HepG2 (cell line): ENCODE measurements at regions not wholly inside any gene's neighbourhood (a gene's known extent, or its start where the extent isn't known, plus 50 kb on each side); places are given as distances from the start of the nearest gene placed in this dataset.

Source experiments
- ATAC-seq: fragments of 200-7000 bp; cut with Tn5 transposase; 3 replicates; pipeline ENCODE4 v1.9.1; 2020; ENCODE audit warnings: mild to moderate bottlenecking, moderate library complexity
- BruUV-seq: library from RNA; stranded (reverse); fragments of 400-500 nt; replicated peaks from 2 replicates; lab custom pipeline; 2021; lab: Mats Ljungman, UMichigan
- CTCF ChIA-PET: fragments of 300-600 bp; formaldehyde crosslinking; extraction: SDS; loops from one replicate; lab custom pipeline; 2021; ENCODE audit warnings: low total read pairs, inconsistent platforms, low intra/inter-chr PET ratio; lab: Yijun Ruan, JAX
- POLR2A ChIA-PET: fragments of 350-600 bp; sonication (Branson Sonifier 250); formaldehyde crosslinking; loops from one replicate; lab custom pipeline; 2020; ENCODE audit warnings: antibody characterized with exemption, inconsistent platforms; lab: Yijun Ruan, JAX
- DNase-seq: peaks from one replicate; pipeline ENCODE4 v3.0.0-alpha.2; 2015; ENCODE audit warnings: low spot score
- FAIRE-seq: peaks from 3 replicates; lab custom pipeline; 2011; peaks lifted over from hg19 to GRCh38; lab: Jason Lieb, UNC
- H2AFZ ChIP-seq: one replicate; pipeline ENCODE4 v1.6.1; 2011; ENCODE audit warnings: low read length, inconsistent platforms
- H3K27ac ChIP-seq: fragments of 300-600 bp; 3 replicates; pipeline ENCODE4 v1.8.0; 2011; ENCODE audit warnings: mixed run types, mild to moderate bottlenecking, mixed read lengths, low read length, inconsistent platforms; ENCODE audit not compliant: insufficient read depth; ENCODE audit errors: extremely low read length
- H3K27me3 ChIP-seq, 2 experiments: fragments of 200-600 bp in 1 of 2; 2 replicates in 1 of 2; 3 replicates in 1 of 2; pipeline versions ENCODE4 v1.6.0 to v1.8.0; 2011; ENCODE audit warnings: low read length in 2 of 2, mild to moderate bottlenecking in 2 of 2, moderate library complexity in 2 of 2, inconsistent platforms in 1 of 2; ENCODE audit not compliant: insufficient read depth in 2 of 2, control insufficient read depth in 1 of 2
- H3K36me3 ChIP-seq, 2 experiments: fragments of 200-600 bp in 1 of 2; replicated peaks in 1 of 2; 2 replicates in 1 of 2; 3 replicates in 1 of 2; pipeline versions ENCODE4 v1.5.1 to v1.8.0; 2011; ENCODE audit warnings: low read length in 2 of 2, inconsistent platforms in 1 of 2; ENCODE audit not compliant: insufficient read depth in 2 of 2, control insufficient read depth in 1 of 2
- H3K4me1 ChIP-seq: 2 replicates; pipeline ENCODE4 v1.5.1; 2012; ENCODE audit warnings: low read length, inconsistent platforms; ENCODE audit not compliant: insufficient read depth
- H3K4me2 ChIP-seq: 2 replicates; pipeline ENCODE4 v1.6.0; 2011; ENCODE audit warnings: low read depth, low read length, inconsistent platforms
- H3K4me3 ChIP-seq, 3 experiments: fragments of 200-600 bp in 1 of 3; sonication (generic), shearing (Covaris generic) in 1 of 3; replicated peaks in 1 of 3; 2 replicates each; pipeline ENCODE4 v1.5.1; 2011 to 2016; ENCODE audit warnings: low read length in 3 of 3, inconsistent platforms in 2 of 3, low read depth in 2 of 3, mild to moderate bottlenecking in 2 of 3, control low read depth in 1 of 3, mixed read lengths in 1 of 3; ENCODE audit not compliant: insufficient read depth in 1 of 3
- H3K79me2 ChIP-seq: one replicate; pipeline ENCODE4 v1.6.1; 2011; ENCODE audit warnings: low read length, inconsistent platforms; ENCODE audit not compliant: insufficient read depth
- H3K9ac ChIP-seq: 2 replicates; pipeline ENCODE4 v1.6.0; 2011; ENCODE audit warnings: mild to moderate bottlenecking, low read depth, low read length, inconsistent platforms; ENCODE audit not compliant: insufficient read depth
- H3K9me3 ChIP-seq: 2 replicates; pipeline ENCODE4 v1.5.1; 2012; ENCODE audit warnings: mild to moderate bottlenecking, low read length
- H4K20me1 ChIP-seq: 2 replicates; pipeline ENCODE4 v1.6.0; 2011; ENCODE audit warnings: inconsistent platforms, mild to moderate bottlenecking, low read length, moderate library complexity; ENCODE audit not compliant: insufficient read depth
- ATRX ChIP-seq: sonication (generic); formaldehyde crosslinking; IDR thresholded peaks from 2 replicates; pipeline ENCODE4 v1.4.0; 2020; ENCODE audit warnings: missing genetic modification reagents, borderline replicate concordance
- CEBPZ ChIP-seq: IDR thresholded peaks from 2 replicates; pipeline ENCODE4 v1.6.1; 2012; ENCODE audit warnings: low read length, improper control_type of control experiment
- KDM5B ChIP-seq: sonication (generic); formaldehyde crosslinking; IDR thresholded peaks from 2 replicates; pipeline ENCODE4 v1.4.0; 2020; ENCODE audit warnings: missing genetic modification reagents, mild to moderate bottlenecking, borderline replicate concordance
- MTA3 ChIP-seq: sonication (generic); formaldehyde crosslinking; IDR thresholded peaks from 2 replicates; pipeline ENCODE4 v1.4.0; 2020; ENCODE audit warnings: missing genetic modification reagents
- NFATC3 ChIP-seq: sonication (generic); formaldehyde crosslinking; IDR thresholded peaks from 2 replicates; pipeline ENCODE4 v1.5.1; 2020; ENCODE audit warnings: mild to moderate bottlenecking, missing genetic modification reagents
- NR1H2 ChIP-seq: sonication (generic); formaldehyde crosslinking; IDR thresholded peaks from 2 replicates; pipeline ENCODE4 v1.8.1; 2022; ENCODE audit warnings: low read depth, missing genetic modification reagents, borderline replicate concordance
- SIN3B ChIP-seq: fragments of 150-350 bp; IDR thresholded peaks from 2 replicates; pipeline ENCODE4 v1.6.1; 2014; ENCODE audit warnings: low read length
- U2AF2 ChIP-seq: fragments of 200-400 bp; formaldehyde crosslinking; IDR thresholded peaks from 2 replicates; pipeline ENCODE4 v1.6.1; 2017; ENCODE audit warnings: low read depth, mild to moderate bottlenecking, low read length
- ZBTB46 ChIP-seq: sonication (generic); formaldehyde crosslinking; IDR thresholded peaks from 2 replicates; pipeline ENCODE4 v1.4.0; 2020; ENCODE audit warnings: mild to moderate bottlenecking, missing genetic modification reagents, borderline replicate concordance
- ZKSCAN5 ChIP-seq: sonication (generic); formaldehyde crosslinking; IDR thresholded peaks from 2 replicates; pipeline ENCODE4 v1.5.1; 2020; ENCODE audit warnings: mild to moderate bottlenecking, missing genetic modification reagents
- ZNF224 ChIP-seq: sonication (generic); formaldehyde crosslinking; IDR thresholded peaks from 2 replicates; pipeline ENCODE4 v1.5.0; 2020; ENCODE audit warnings: mild to moderate bottlenecking, missing genetic modification reagents
- ZNF704 ChIP-seq: sonication (generic); formaldehyde crosslinking; IDR thresholded peaks from 2 replicates; pipeline ENCODE4 v1.8.1; 2023; ENCODE audit warnings: mild to moderate bottlenecking, inconsistent platforms, moderate library complexity, missing genetic modification reagents, borderline replicate concordance
- WGBS: methylation state at CpG from one replicate; pipeline ENCODE4 v1.1.6; 2017; ENCODE audit warnings: low lambda C conversion rate; 5-methylcytosine and 5-hydroxymethylcytosine counted together
- in situ Hi-C: cut with HindIII; loops from 2 replicates; pipeline ENCODE4 v1.10.0; 2017; ENCODE audit warnings: low pct_unique_long_range_greater_than_20kb; ENCODE audit not compliant: extremely low pct_ligation_motif_present
- intact Hi-C: fragments of 100-400 bp; cut with micrococcal nuclease; formaldehyde crosslinking; loops from one replicate; pipeline ENCODE4 v1.10.0; 2022; ENCODE audit not compliant: unreplicated experiment

GRCh38 chr4:84279678-84280077, 219.4 kb downstream of the NKX6-1 start (continued):
- no peak for TF ChIP-seq ZNF704 (CRISPR knock-in tag)
- no peak for TF ChIP-seq ATRX
- no peak for TF ChIP-seq ZBTB46 (CRISPR knock-in tag)
- no peak for TF ChIP-seq NFATC3 (CRISPR knock-in tag)
- no peak for TF ChIP-seq MTA3
- no peak for TF ChIP-seq CEBPZ

- WGBS: 1% methylated on average over 2 of the region's 2 CpGs
- Histone ChIP-seq H2AFZ (no peak overlapping the region), H3K36me3 (no peaks in the 10 kb centered on the region), H3K79me2 (no peaks in the 10 kb centered on the region), H4K20me1 (no peaks in the 10 kb centered on the region), H3K4me3 (no peak overlapping the region), H3K4me1 (no peaks in the 10 kb centered on the region), H3K9ac (no peak overlapping the region), H3K9me3 (no peaks in the 10 kb centered on the region), H3K27me3 (no peaks in the 10 kb centered on the region; a peak in 1 of 5 replicates), H3K27ac (no peak overlapping the region), H3K4me2 (no peak overlapping the region)
- in situ Hi-C loops (no loop called here), intact Hi-C loops (no loop called here)
- POLR2A ChIA-PET: no interaction called here
- FAIRE-seq: no peak
- no peak for TF ChIP-seq SIN3B
- no peak for TF ChIP-seq U2AF2
- TF ChIP-seq ZKSCAN5 (CRISPR knock-in tag): no peak
- TF ChIP-seq KDM5B: no peak
- no peak for TF ChIP-seq ZNF224
- no peak for TF ChIP-seq NR1H2 (CRISPR knock-in tag)
- BruUV-seq: no TSS peak
- ATAC-seq: no peak
- DNase-seq: no peak
- CTCF ChIA-PET: no interaction called here
Measured at GRCh38 chr4:84277923-84278322, 221.2 kb downstream of the NKX6-1 start.
